ENCODE measurements at regions not wholly inside any gene's neighbourhood (a gene's known extent, or its start where the extent isn't known, plus 50 kb on each side); places are given as distances from the start of the nearest gene placed in this dataset.

- no peaks in the 10 kb centered on the region for H3K27me3 ChIP-seq (ENCODE audit: insufficient read depth, low read length)
- TF ChIP-seq, protein P1, sequence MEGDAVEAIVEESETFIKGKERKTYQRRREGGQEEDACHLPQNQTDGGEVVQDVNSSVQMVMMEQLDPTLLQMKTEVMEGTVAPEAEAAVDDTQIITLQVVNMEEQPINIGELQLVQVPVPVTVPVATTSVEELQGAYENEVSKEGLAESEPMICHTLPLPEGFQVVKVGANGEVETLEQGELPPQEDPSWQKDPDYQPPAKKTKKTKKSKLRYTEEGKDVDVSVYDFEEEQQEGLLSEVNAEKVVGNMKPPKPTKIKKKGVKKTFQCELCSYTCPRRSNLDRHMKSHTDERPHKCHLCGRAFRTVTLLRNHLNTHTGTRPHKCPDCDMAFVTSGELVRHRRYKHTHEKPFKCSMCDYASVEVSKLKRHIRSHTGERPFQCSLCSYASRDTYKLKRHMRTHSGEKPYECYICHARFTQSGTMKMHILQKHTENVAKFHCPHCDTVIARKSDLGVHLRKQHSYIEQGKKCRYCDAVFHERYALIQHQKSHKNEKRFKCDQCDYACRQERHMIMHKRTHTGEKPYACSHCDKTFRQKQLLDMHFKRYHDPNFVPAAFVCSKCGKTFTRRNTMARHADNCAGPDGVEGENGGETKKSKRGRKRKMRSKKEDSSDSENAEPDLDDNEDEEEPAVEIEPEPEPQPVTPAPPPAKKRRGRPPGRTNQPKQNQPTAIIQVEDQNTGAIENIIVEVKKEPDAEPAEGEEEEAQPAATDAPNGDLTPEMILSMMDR (conservative IDR thresholded peaks at IDR 0.05) = no peak
- H2BK20ac ChIP-seq (ENCODE audit: low read depth, low read length, poor library complexity, severe bottlenecking) = no peak overlapping the region
- H3K4ac ChIP-seq (ENCODE audit: low read depth, low read length) = no peak overlapping the region
- H2AFZ ChIP-seq (ENCODE audit: low read length) = no peak overlapping the region
- no peaks in the 10 kb centered on the region for H3K79me2 ChIP-seq (ENCODE audit: insufficient read depth, low read length)
- no peak overlapping the region for H2AK5ac ChIP-seq (ENCODE audit: insufficient read length, low read length)
- H2BK120ac ChIP-seq (ENCODE audit: low read depth, low read length, poor library complexity, severe bottlenecking) = no peak overlapping the region
- H3K4me3 Mint-ChIP-seq = no peak overlapping the region
- H3K9ac ChIP-seq (ENCODE audit: extremely low read depth, insufficient read length, low read length) = no peak overlapping the region
- no peak overlapping the region for H3K27ac ChIP-seq (ENCODE audit: insufficient read length, low read depth, low read length)
- H2BK12ac ChIP-seq (ENCODE audit: insufficient read length, low read depth, low read length) = no peak overlapping the region
- no CpG with 5 or more reads among the region's 5 CpGs for WGBS (ENCODE audit: extremely low coverage, insufficient read length, low lambda C conversion rate)
- no peak overlapping the region for H4K8ac ChIP-seq (replicated peaks; ENCODE audit: insufficient read length, low read depth, low read length)
- DNase-seq = no peak
- H3K23ac ChIP-seq (ENCODE audit: insufficient read length, low read depth, low read length) = no peak overlapping the region
- H4K20me1 ChIP-seq (ENCODE audit: control insufficient read depth, insufficient read depth, insufficient read length) = no peaks in the 10 kb centered on the region
- H3K23me2 ChIP-seq (ENCODE audit: insufficient read length, low read depth, low read length, poor library complexity, severe bottlenecking) = no peaks in the 10 kb centered on the region
- no peaks in the 10 kb centered on the region for H3K27me3 Mint-ChIP-seq (ENCODE audit: low read depth)
- H3K9me3 ChIP-seq (ENCODE audit: control insufficient read depth, low read depth, low read length) = no peaks in the 10 kb centered on the region
- no peaks in the 10 kb centered on the region for H3K79me1 ChIP-seq (ENCODE audit: insufficient read depth, low read depth, low read length, poor library complexity, severe bottlenecking)
- no peaks in the 10 kb centered on the region for H3K4me1 ChIP-seq (ENCODE audit: insufficient read depth, low read length)
- H2BK15ac ChIP-seq (ENCODE audit: low read depth, low read length) = no peak overlapping the region
- H3K4me2 ChIP-seq (ENCODE audit: insufficient read depth, insufficient read length, low read length) = no peak overlapping the region
- no peak overlapping the region for H3K18ac ChIP-seq (ENCODE audit: insufficient read length, low read depth, low read length)
- H3K36me3 Mint-ChIP-seq (ENCODE audit: insufficient read depth in 1 of 3, low read depth in 3 of 3) = no peaks in the 10 kb centered on the region
- no peaks in the 10 kb centered on the region for H3K9me3 Mint-ChIP-seq
- no peak overlapping the region for H2BK5ac ChIP-seq (ENCODE audit: insufficient read length, low read length)
- no peak overlapping the region for H3K14ac ChIP-seq (ENCODE audit: insufficient read depth, low read length)
- H4K91ac ChIP-seq (ENCODE audit: insufficient read length, low read depth, low read length) = no peak overlapping the region
- no peak overlapping the region for H3K56ac ChIP-seq (ENCODE audit: insufficient read length, low read depth, low read length)
- H3K4me1 Mint-ChIP-seq = 0 out of 4 replicates have a peak, but pooled peaks cover 0 to 2% of the 10 kb centered on the region in 2 experiments
- no peak overlapping the region for H3T11ph ChIP-seq (ENCODE audit: low read length)
- no peak overlapping the region for H4K5ac ChIP-seq (ENCODE audit: insufficient read length, low read depth, low read length)
- no peak overlapping the region for H3K27ac Mint-ChIP-seq
Observed at GRCh38 chr2:19504400-19505198, 146.2 kb upstream of the OSR1 start.

Measured in H9 (cell line).